ENCODE measurements at regions not wholly inside any gene's neighbourhood (a gene's known extent, or its start where the extent isn't known, plus 50 kb on each side); places are given as distances from the start of the nearest gene placed in this dataset.

GRCh38 chr4:188872809-188873208 lies 733.6 kb downstream of the TRIML1 start:
- no peak overlapping the region for H3K27ac Mint-ChIP-seq
- no peak overlapping the region for H3K4me3 Mint-ChIP-seq
- H3K4me1 Mint-ChIP-seq, result peaks cover 15% of the 10 kb centered on the region
- H3K9me3 Mint-ChIP-seq, result peaks cover 3% of the 10 kb centered on the region
- TF ChIP-seq CTCF (IDR thresholded peaks at IDR 0.05; ENCODE audit: unreplicated experiment in 3 of 3), result no peak
- H3K36me3 Mint-ChIP-seq (ENCODE audit: low read depth), result no peaks in the 10 kb centered on the region
- H3K27me3 Mint-ChIP-seq (ENCODE audit: low read depth), result peaks cover 4% of the 10 kb centered on the region

- H3K4me1 Mint-ChIP-seq, result peaks cover 4% of the 10 kb centered on the region
- peaks cover 4% of the 10 kb centered on the region for H3K27me3 Mint-ChIP-seq (ENCODE audit: low read depth)
- H3K9me3 Mint-ChIP-seq, result peaks cover 3% of the 10 kb centered on the region
- H3K4me3 Mint-ChIP-seq, result no peak overlapping the region
- TF ChIP-seq CTCF (IDR thresholded peaks at IDR 0.05; ENCODE audit: unreplicated experiment in 3 of 3), result no peak
- H3K36me3 Mint-ChIP-seq (ENCODE audit: low read depth), result no peaks in the 10 kb centered on the region
- no peak overlapping the region for H3K27ac Mint-ChIP-seq
Observed at GRCh38 chr4:188876881-188877280, 737.6 kb downstream of the TRIML1 start.

- peaks cover 4% of the 10 kb centered on the region for H3K4me1 Mint-ChIP-seq
- H3K4me3 Mint-ChIP-seq, result no peak overlapping the region
- H3K27ac Mint-ChIP-seq, result no peak overlapping the region
- H3K36me3 Mint-ChIP-seq (ENCODE audit: low read depth), result no peaks in the 10 kb centered on the region
- H3K9me3 Mint-ChIP-seq, result no peaks in the 10 kb centered on the region
- H3K27me3 Mint-ChIP-seq (ENCODE audit: low read depth), result no peaks in the 10 kb centered on the region
- TF ChIP-seq CTCF (IDR thresholded peaks at IDR 0.05; ENCODE audit: unreplicated experiment in 3 of 3), result no peak
Observed at GRCh38 chr4:188879598-188879997, 740.4 kb downstream of the TRIML1 start.

- H3K9me3 Mint-ChIP-seq, result peaks cover 5% of the 10 kb centered on the region
Observed at GRCh38 chr4:188887905-188888304, 748.7 kb downstream of the TRIML1 start.

GRCh38 chr4:188892837-188893236 lies 753.6 kb downstream of the TRIML1 start:
- no peaks in the 10 kb centered on the region for H3K36me3 Mint-ChIP-seq (ENCODE audit: low read depth)
- H3K27me3 Mint-ChIP-seq (ENCODE audit: low read depth), result no peaks in the 10 kb centered on the region
- H3K4me1 Mint-ChIP-seq, result no peaks in the 10 kb centered on the region
- H3K4me3 Mint-ChIP-seq, result no peak overlapping the region
- peaks cover 10% of the 10 kb centered on the region for H3K9me3 Mint-ChIP-seq
- TF ChIP-seq CTCF (IDR thresholded peaks at IDR 0.05; ENCODE audit: unreplicated experiment in 3 of 3), result no peak
- H3K27ac Mint-ChIP-seq, result no peak overlapping the region

More at GRCh38 chr4:188887905-188888304, 748.7 kb downstream of the TRIML1 start:
- TF ChIP-seq CTCF (IDR thresholded peaks at IDR 0.05; ENCODE audit: unreplicated experiment in 3 of 3), result no peak
- Mint-ChIP-seq H3K27me3 (ENCODE audit: low read depth) (no peaks in the 10 kb centered on the region), H3K36me3 (ENCODE audit: low read depth) (no peaks in the 10 kb centered on the region), H3K27ac (no peak overlapping the region), H3K4me1 (no peaks in the 10 kb centered on the region), H3K4me3 (no peak overlapping the region)

- Mint-ChIP-seq H3K27ac (no peak overlapping the region), H3K9me3 (peaks cover 12% of the 10 kb centered on the region), H3K27me3 (ENCODE audit: low read depth) (no peaks in the 10 kb centered on the region), H3K4me3 (no peak overlapping the region), H3K36me3 (ENCODE audit: low read depth) (no peaks in the 10 kb centered on the region), H3K4me1 (no peaks in the 10 kb centered on the region)
- TF ChIP-seq CTCF (IDR thresholded peaks at IDR 0.05; ENCODE audit: unreplicated experiment in 3 of 3), result peak in 1 of 3 experiments; percentile 15
Observed at GRCh38 chr4:188903986-188904385, 764.7 kb downstream of the TRIML1 start.

All from nephron (organoid).